Keratinocyte (primary cell): ENCODE measurements at regions not wholly inside any gene's neighbourhood (a gene's known extent, or its start where the extent isn't known, plus 50 kb on each side); places are given as distances from the start of the nearest gene placed in this dataset.

Experiments
- DNase-seq: peaks from one replicate; pipeline ENCODE4 v3.0.0-alpha.2; 2011; ENCODE audit warnings: low read depth, missing footprints, low spot score
- FAIRE-seq: peaks from 2 replicates; lab custom pipeline; 2011; peaks lifted over from hg19 to GRCh38; lab: Jason Lieb, UNC
- H2AFZ ChIP-seq: 2 replicates; pipeline ENCODE4 v1.6.0; 2012; ENCODE audit warnings: low read length, control low read depth, inconsistent platforms; ENCODE audit not compliant: control insufficient read depth
- H3K27ac ChIP-seq: 2 replicates; pipeline ENCODE4 v1.5.1; 2011; ENCODE audit warnings: low read length; ENCODE audit not compliant: control insufficient read depth, insufficient read depth
- H3K27me3 ChIP-seq: 3 replicates; pipeline ENCODE4 v1.6.0; 2011; ENCODE audit warnings: low read length; ENCODE audit not compliant: control insufficient read depth, insufficient read depth; ENCODE audit errors: extremely low read depth
- H3K36me3 ChIP-seq, 2 experiments: 2 replicates in 1 of 2; 3 replicates in 1 of 2; pipeline ENCODE4 v1.5.1; 2011; ENCODE audit warnings: low read length in 2 of 2, mild to moderate bottlenecking in 1 of 2; ENCODE audit not compliant: control insufficient read depth in 2 of 2, insufficient read depth in 2 of 2; ENCODE audit errors: extremely low read depth in 1 of 2
- H3K4me1 ChIP-seq: 3 replicates; pipeline ENCODE4 v1.5.1; 2011; ENCODE audit warnings: low read length; ENCODE audit not compliant: control insufficient read depth, insufficient read depth; ENCODE audit errors: extremely low read depth
- H3K4me2 ChIP-seq: 3 replicates; pipeline ENCODE4 v1.6.0; 2011; ENCODE audit warnings: low read depth, low read length; ENCODE audit not compliant: control insufficient read depth, insufficient read depth; ENCODE audit errors: extremely low read depth
- H3K4me3 ChIP-seq, 3 experiments: fragments of 200-600 bp in 1 of 3; sonication (generic) in 1 of 3; 2 replicates in 2 of 3; 3 replicates in 1 of 3; pipeline ENCODE4 v1.5.1; 2011 to 2016; ENCODE audit warnings: low read length in 3 of 3, mild to moderate bottlenecking in 3 of 3, control low read depth in 2 of 3, inconsistent platforms in 1 of 3, low read depth in 1 of 3, mixed read lengths in 1 of 3, mixed run types in 1 of 3, moderate library complexity in 1 of 3; ENCODE audit not compliant: control insufficient read depth in 2 of 3, insufficient read depth in 2 of 3; ENCODE audit errors: extremely low read depth in 1 of 3
- H3K79me2 ChIP-seq: 2 replicates; pipeline ENCODE4 v1.6.0; 2012; ENCODE audit warnings: low read length; ENCODE audit not compliant: control insufficient read depth, insufficient read depth
- H3K9ac ChIP-seq: 3 replicates; pipeline ENCODE4 v1.6.0; 2011; ENCODE audit warnings: low read length; ENCODE audit not compliant: control insufficient read depth, insufficient read depth; ENCODE audit errors: extremely low read depth
- H3K9me1 ChIP-seq: 3 replicates; pipeline ENCODE4 v1.6.0; 2011; ENCODE audit warnings: low read length; ENCODE audit not compliant: control insufficient read depth, insufficient read depth; ENCODE audit errors: extremely low read depth
- H3K9me3 ChIP-seq: 2 replicates; pipeline ENCODE4 v1.5.1; 2012; ENCODE audit warnings: low read depth, low read length; ENCODE audit not compliant: control insufficient read depth
- H4K20me1 ChIP-seq: 3 replicates; pipeline ENCODE4 v1.6.0; 2011; ENCODE audit warnings: low read length; ENCODE audit not compliant: control insufficient read depth, insufficient read depth; ENCODE audit errors: extremely low read depth
- EZH2 ChIP-seq: IDR thresholded peaks from one replicate; pipeline ENCODE4 v1.6.1; 2012; ENCODE audit warnings: inconsistent platforms, mild to moderate bottlenecking, low read length, moderate library complexity
- dilution Hi-C: fragments of 300-500 bp; cut with MboI; formaldehyde crosslinking; loops from one replicate; pipeline ENCODE4 v1.7.0; 2020; ENCODE audit warnings: low sequenced_read_pairs; ENCODE audit not compliant: extremely low pct_ligation_motif_present
- TF ChIP-seq, protein P1 (sequence below), 3 experiments: IDR thresholded peaks in 1 of 3; conservative IDR thresholded peaks in 1 of 3; optimal IDR thresholded peaks in 1 of 3; 2 replicates in 2 of 3; 3 replicates in 1 of 3; pipeline versions ENCODE3 to v1.5.1; 2011; ENCODE audit warnings: low read length in 3 of 3, mild to moderate bottlenecking in 3 of 3, moderate library complexity in 2 of 3, control low read depth in 1 of 3, inconsistent platforms in 1 of 3; ENCODE audit not compliant: insufficient read depth in 2 of 3; ENCODE audit errors: extremely low read depth in 1 of 3

DNA sequence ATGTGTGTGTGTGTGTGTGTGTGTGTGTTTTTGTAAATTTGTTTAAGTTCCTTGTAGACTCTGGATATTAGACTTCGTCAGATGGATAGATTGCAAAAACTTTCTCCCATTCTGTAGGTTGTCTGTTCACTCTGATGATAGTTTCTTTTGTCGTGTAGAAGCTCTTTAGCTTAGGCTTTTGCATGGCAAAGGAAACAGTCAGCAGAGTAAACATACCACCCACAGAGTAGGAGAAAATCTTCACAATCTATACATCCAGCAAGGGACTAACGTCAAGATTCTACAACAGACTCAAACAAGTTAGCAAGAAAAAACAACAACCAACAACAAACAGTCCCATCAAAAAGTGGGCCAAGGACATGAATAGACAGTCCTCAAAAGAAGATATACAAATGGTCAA is 336.7 kb upstream of the ATP5MC3 start:
- TF ChIP-seq EZH2: no peak
- TF ChIP-seq, protein P1, sequence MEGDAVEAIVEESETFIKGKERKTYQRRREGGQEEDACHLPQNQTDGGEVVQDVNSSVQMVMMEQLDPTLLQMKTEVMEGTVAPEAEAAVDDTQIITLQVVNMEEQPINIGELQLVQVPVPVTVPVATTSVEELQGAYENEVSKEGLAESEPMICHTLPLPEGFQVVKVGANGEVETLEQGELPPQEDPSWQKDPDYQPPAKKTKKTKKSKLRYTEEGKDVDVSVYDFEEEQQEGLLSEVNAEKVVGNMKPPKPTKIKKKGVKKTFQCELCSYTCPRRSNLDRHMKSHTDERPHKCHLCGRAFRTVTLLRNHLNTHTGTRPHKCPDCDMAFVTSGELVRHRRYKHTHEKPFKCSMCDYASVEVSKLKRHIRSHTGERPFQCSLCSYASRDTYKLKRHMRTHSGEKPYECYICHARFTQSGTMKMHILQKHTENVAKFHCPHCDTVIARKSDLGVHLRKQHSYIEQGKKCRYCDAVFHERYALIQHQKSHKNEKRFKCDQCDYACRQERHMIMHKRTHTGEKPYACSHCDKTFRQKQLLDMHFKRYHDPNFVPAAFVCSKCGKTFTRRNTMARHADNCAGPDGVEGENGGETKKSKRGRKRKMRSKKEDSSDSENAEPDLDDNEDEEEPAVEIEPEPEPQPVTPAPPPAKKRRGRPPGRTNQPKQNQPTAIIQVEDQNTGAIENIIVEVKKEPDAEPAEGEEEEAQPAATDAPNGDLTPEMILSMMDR (optimal IDR thresholded peaks at IDR 0.05 in 1 of 3, IDR thresholded peaks at IDR 0.05 in 1 of 3, conservative IDR thresholded peaks at IDR 0.05 in 1 of 3; ENCODE audit: extremely low read depth in 1 of 3, insufficient read depth in 2 of 3, low read length in 3 of 3): no peak
- no peak overlapping the region for H3K27ac ChIP-seq
- dilution Hi-C loops: no loop called here
- H3K9me3 ChIP-seq: no peaks in the 10 kb centered on the region
- no peak overlapping the region for H3K4me3 ChIP-seq
- H3K27me3 ChIP-seq: no peaks in the 10 kb centered on the region
- no peak overlapping the region for H3K9ac ChIP-seq
- H4K20me1 ChIP-seq: no peaks in the 10 kb centered on the region
- H3K79me2 ChIP-seq: no peaks in the 10 kb centered on the region
- no peak for DNase-seq
- H3K36me3 ChIP-seq: no peaks in the 10 kb centered on the region
- H3K4me2 ChIP-seq: no peak overlapping the region
- H3K9me1 ChIP-seq: no peaks in the 10 kb centered on the region
- H2AFZ ChIP-seq: no peak overlapping the region
- no peak for FAIRE-seq
- no peaks in the 10 kb centered on the region for H3K4me1 ChIP-seq

- dilution Hi-C loops: no loop called here
- no peak for TF ChIP-seq EZH2
- TF ChIP-seq, protein P1 (optimal IDR thresholded peaks at IDR 0.05 in 1 of 3, IDR thresholded peaks at IDR 0.05 in 1 of 3, conservative IDR thresholded peaks at IDR 0.05 in 1 of 3; ENCODE audit: extremely low read depth in 1 of 3, insufficient read depth in 2 of 3, low read length in 3 of 3): no peak
- no peak for FAIRE-seq
Observed at GRCh38 chr2:175516555-175516954, 335.0 kb upstream of the ATP5MC3 start.

More at GRCh38 chr2:175516555-175516954, 335.0 kb upstream of the ATP5MC3 start:
- no peaks in the 10 kb centered on the region for H3K36me3 ChIP-seq
- no peaks in the 10 kb centered on the region for H3K27me3 ChIP-seq
- no peak overlapping the region for H3K27ac ChIP-seq
- no peaks in the 10 kb centered on the region for H3K79me2 ChIP-seq
- no peaks in the 10 kb centered on the region for H3K4me1 ChIP-seq
- no peak overlapping the region for H2AFZ ChIP-seq
- no peaks in the 10 kb centered on the region for H4K20me1 ChIP-seq
- no peak overlapping the region for H3K9ac ChIP-seq
- no peak overlapping the region for H3K4me2 ChIP-seq
- no peaks in the 10 kb centered on the region for H3K9me1 ChIP-seq
- H3K9me3 ChIP-seq: no peaks in the 10 kb centered on the region
- no peak for DNase-seq
- H3K4me3 ChIP-seq: no peak overlapping the region
